RWPE1 (cell line): ENCODE measurements at regions not wholly inside any gene's neighbourhood (a gene's known extent, or its start where the extent isn't known, plus 50 kb on each side); places are given as distances from the start of the nearest gene placed in this dataset.
"Not testable (repeated sequence)": the region's sequence is repeated elsewhere in the genome, so short reads cannot be mapped to it uniquely, and the experiment has no call there.

Experiments used
- CTCF ChIA-PET: fragments of 350-600 bp; sonication (Branson Sonifier 250); formaldehyde crosslinking; extraction: SDS; loops from one replicate; lab custom pipeline; 2021; lab: Yijun Ruan, JAX
- POLR2A ChIA-PET: fragments of 400-600 bp; formaldehyde crosslinking; extraction: SDS; loops from one replicate; lab custom pipeline; 2020; ENCODE audit warnings: antibody characterized with exemption; ENCODE audit not compliant: low non-redundant PET; lab: Yijun Ruan, JAX
- DNase-seq: peaks from one replicate; pipeline ENCODE4 v3.0.0; 2012; ENCODE audit warnings: low spot score
- H3K27ac ChIP-seq: fragments of 450-650 bp; 2 replicates; pipeline ENCODE4 v1.5.1; 2017
- TF ChIP-seq, protein P1 (sequence below): fragments of 450-650 bp; conservative IDR thresholded peaks from 2 replicates; pipeline ENCODE4 v1.5.1; 2017; ENCODE audit warnings: low read depth, mild to moderate bottlenecking

DNA sequence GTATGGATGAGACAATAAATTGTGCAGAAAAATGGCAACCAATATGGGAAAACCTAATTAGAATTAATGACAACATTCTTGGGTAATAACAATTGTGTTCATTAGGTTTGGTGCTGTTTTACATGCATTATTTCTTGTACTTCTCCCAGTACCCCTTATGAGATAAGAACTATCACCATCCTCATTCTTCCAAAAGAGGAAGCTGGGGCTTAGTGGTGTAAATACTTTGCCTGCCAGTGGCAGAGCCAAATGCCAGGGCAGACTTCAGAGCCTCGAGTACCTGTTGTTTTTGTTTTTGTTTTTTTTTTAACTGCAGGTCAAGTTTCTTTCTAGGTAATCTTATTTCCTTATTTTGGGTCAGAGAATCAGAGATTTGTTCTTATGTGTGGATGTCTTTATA is 206.4 kb downstream of the RHOU start:
- no peak overlapping the region for H3K27ac ChIP-seq
- TF ChIP-seq, protein P1, sequence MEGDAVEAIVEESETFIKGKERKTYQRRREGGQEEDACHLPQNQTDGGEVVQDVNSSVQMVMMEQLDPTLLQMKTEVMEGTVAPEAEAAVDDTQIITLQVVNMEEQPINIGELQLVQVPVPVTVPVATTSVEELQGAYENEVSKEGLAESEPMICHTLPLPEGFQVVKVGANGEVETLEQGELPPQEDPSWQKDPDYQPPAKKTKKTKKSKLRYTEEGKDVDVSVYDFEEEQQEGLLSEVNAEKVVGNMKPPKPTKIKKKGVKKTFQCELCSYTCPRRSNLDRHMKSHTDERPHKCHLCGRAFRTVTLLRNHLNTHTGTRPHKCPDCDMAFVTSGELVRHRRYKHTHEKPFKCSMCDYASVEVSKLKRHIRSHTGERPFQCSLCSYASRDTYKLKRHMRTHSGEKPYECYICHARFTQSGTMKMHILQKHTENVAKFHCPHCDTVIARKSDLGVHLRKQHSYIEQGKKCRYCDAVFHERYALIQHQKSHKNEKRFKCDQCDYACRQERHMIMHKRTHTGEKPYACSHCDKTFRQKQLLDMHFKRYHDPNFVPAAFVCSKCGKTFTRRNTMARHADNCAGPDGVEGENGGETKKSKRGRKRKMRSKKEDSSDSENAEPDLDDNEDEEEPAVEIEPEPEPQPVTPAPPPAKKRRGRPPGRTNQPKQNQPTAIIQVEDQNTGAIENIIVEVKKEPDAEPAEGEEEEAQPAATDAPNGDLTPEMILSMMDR: no peak
- DNase-seq: no peak
- POLR2A ChIA-PET: no interaction called here
- CTCF ChIA-PET: interaction anchor here (0.6 kb wide), 1 partner anchor 28 kb away, joined by 3 read pairs; no protein-coding TSS in a partner anchor

DNA sequence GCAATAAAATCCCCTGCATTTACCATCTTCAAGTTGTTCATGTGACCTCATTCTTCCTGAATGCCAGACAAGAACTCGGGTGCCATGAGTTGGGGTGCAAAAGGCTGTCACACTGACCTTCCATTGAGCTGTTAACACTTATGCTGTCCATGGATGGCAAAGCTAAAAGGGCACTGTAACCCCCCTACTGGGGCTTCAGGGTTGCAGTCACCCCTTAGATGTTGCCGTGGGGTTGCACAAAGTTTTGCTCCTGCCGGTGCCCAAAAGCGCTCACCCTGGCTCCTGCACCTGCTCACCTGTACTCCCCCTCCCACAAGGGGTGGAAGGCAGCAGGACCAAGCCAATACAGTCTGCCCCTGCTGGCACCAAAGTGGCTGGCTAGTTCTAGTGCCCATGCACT is 208.2 kb downstream of the RHOU start:
- no peak for DNase-seq
- TF ChIP-seq, protein P1: no peak
- POLR2A ChIA-PET: no interaction called here
- CTCF ChIA-PET: interaction anchor here (0.7 kb wide), 1 partner anchor 55 kb away, joined by 4 read pairs; no protein-coding TSS in a partner anchor
- H3K27ac ChIP-seq: no peak overlapping the region

DNA sequence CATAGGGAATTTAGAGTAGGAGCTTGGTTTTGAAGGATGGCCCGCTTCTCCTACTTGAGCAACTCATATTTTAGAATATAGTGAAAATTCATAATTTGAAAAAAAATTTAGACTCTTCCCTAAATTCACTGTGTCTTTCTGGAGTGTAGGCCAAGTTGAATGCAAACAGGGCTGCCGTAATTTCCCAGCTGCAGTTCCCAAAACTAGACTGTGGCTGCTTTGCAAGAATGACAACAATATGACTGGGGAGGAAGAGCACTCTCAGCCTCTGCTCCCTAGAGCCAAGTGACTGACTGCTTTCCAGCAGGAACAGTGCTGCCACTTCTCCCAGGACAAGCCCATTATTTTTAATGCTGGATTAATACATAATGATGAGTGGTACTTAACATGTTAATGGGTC is 209.0 kb downstream of the RHOU start:
- TF ChIP-seq, protein P1: no peak
- H3K27ac ChIP-seq: no peak overlapping the region
- ChIA-PET POLR2A (no interaction called here), CTCF (no interaction called here)
- no peak for DNase-seq

DNA sequence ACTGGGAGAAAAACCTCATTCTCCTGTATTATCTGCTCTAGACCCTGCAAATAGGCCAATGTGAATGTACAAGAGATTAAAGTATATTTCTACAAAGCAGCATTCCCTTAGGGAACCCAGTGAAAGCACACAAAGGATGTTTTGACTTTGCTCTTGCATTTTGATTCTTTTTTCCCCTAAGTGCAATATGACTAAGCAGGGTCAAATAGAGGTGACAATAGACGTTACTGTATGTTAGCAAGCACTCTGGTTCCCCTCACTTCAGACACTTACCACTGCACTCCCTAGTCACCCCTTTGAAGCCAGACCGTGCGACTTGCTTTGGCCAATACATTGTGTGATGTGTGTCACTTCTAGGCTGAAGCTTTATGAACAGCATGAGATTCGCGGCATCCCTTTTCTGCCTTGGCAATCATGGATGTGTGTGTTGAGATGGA is 209.7 kb downstream of the RHOU start:
- ChIA-PET CTCF (no interaction called here), POLR2A (no interaction called here)
- TF ChIP-seq, protein P1: no peak
- DNase-seq: no peak
- H3K27ac ChIP-seq: no peak overlapping the region

DNA sequence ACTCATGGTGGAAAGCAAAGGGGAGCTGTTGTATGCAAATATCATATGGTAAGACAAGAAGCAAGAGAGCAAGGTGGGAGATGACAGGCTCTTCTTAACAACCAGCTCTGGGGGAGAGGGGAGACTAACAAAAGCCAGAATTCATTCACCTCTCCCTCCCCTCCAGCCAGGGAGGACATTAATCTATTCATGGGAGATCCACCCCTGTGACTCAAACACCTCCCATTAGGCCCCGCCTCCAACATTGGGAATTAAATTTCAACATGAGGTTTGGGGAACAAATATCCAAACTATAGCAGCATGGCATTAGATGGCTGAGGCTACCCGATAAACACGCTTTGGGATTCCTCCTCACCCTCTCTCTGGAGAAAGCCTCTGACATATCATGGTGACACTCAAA is 210.6 kb downstream of the RHOU start:
- CTCF ChIA-PET: no interaction called here
- POLR2A ChIA-PET: no interaction called here
- no peak overlapping the region for H3K27ac ChIP-seq
- no peak for DNase-seq
- TF ChIP-seq, protein P1: no peak

DNA sequence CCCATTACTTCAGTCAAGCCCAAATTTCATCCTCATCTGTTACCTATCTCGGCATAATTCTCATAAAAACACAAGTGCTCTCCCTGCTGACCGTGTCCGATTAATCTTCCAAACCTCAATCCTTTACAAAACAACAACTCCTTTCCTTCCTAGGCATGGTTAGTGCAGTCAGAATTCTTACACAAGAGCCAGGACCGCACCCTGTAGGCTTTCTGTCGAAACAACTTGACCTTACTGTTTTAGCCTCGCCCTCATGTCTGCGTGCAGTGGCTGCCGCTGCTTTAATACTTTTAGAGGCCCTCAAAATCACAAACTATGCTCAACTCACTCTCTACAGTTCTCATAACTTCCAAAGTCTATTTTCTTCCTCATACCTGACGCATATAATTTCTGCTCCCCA is 214.3 kb downstream of the RHOU start:
- POLR2A ChIA-PET, CTCF ChIA-PET, DNase-seq, H3K27ac ChIP-seq: not testable (repeated sequence)

DNA sequence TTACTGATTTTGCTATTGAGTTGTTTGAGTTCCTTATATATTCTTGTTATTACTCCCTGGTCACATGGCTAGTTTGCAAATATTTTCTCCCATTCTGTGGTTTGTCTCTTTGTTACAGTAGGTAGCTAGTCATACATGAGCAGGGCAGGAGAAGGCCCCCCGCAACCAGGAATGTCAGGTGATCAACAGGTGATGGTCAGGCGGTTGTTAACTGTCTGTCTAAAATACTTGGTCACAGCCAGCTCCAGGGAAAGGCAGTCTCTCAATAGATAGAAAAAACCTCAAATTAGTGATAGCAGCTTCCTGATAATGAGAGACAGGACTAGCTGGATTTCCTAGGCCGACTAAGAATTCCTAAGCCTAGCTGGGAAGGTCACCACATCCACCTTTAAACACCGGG is 217.9 kb downstream of the RHOU start:
- H3K27ac ChIP-seq: no peak overlapping the region
- ChIA-PET CTCF (interaction anchor here (0.7 kb wide), 1 partner anchor 158 kb away, joined by 3 read pairs; no protein-coding TSS in a partner anchor), POLR2A (no interaction called here)
- no peak for DNase-seq
- TF ChIP-seq, protein P1: no peak

DNA sequence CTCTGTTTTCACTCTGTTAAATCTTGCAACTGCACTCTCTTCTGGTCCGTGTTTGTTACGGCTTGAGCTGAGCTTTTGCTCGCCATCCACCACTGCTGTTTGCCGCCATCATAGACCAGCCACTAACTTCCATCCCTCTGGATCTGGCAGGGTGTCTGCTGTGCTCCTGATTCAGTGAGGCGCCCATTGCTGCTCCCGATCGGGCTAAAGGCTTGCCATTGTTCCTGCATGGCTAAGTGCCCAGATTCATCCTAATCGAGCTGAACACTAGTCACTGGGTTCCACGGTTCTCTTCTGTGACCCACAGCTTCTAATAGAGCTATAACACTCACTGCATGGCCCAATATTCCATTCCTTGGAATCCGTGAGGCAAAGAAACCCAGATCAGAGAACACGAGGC is 218.5 kb downstream of the RHOU start:
- CTCF ChIA-PET, H3K27ac ChIP-seq, POLR2A ChIA-PET, DNase-seq: not testable (repeated sequence)
